ENCODE measurements at regions not wholly inside any gene's neighbourhood (a gene's known extent, or its start where the extent isn't known, plus 50 kb on each side); places are given as distances from the start of the nearest gene placed in this dataset.

DNA sequence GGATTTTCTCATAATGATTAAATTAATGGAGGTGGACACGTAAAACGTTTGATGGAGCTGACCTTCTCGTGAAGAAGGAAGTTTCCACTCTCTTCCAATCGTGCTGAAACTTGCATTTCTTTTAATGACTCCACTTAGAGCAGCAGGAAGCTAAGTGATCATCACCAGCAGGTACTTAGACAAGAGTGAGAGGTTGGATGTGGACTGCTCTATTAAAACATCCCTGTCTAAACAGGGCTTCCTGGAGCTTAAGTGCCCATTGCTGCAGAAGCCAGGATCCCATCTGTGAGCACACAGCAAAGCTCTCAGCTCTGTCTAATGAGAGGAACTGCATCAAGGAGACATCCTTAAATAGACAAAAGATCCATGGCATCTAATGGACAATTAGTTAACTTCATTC, 1539.5 kb upstream of the CELF4 start:
- TF ChIP-seq POLR2AphosphoS5 (IDR thresholded peaks at IDR 0.05; ENCODE audit: low read depth): no peak
- TF ChIP-seq CTCF (conservative IDR thresholded peaks at IDR 0.05; ENCODE audit: low read depth in 2 of 2): no peak
- TF ChIP-seq EZH2 (IDR thresholded peaks at IDR 0.05; ENCODE audit: low read depth, unreplicated experiment): no peak

Measured in GM23338 (cell line).